T-helper 17 cell (primary cell): ENCODE measurements at regions not wholly inside any gene's neighbourhood (a gene's known extent, or its start where the extent isn't known, plus 50 kb on each side); places are given as distances from the start of the nearest gene placed in this dataset.

Source experiments
- ATAC-seq: fragments of 150-1000 bp; cut with Tn5 transposase; 2 replicates; pipeline ENCODE4 v1.10.0; 2021; ENCODE audit warnings: mild to moderate bottlenecking, moderate library complexity
- DNase-seq, 3 donors: peaks; one replicate each; pipeline versions ENCODE4 v3.0.0 to v3.0.0-alpha.2; 2020 to 2021
- H3K9me3 ChIP-seq: one replicate; pipeline ENCODE4 v1.7.0; 2013; ENCODE audit warnings: low read length, mild to moderate bottlenecking; ENCODE audit not compliant: control insufficient read depth, poor library complexity, severe bottlenecking
- H3K27ac Mint-ChIP-seq: one replicate; pipeline ENCODE4 v1.8.0; 2022; ENCODE audit warnings: mild to moderate bottlenecking, moderate library complexity, mixed read lengths
- H3K27me3 Mint-ChIP-seq: one replicate; pipeline ENCODE4 v1.8.0; 2022; ENCODE audit warnings: mixed read lengths
- H3K36me3 Mint-ChIP-seq: one replicate; pipeline ENCODE4 v1.8.0; 2022; ENCODE audit warnings: low read depth, mixed read lengths
- H3K4me1 Mint-ChIP-seq: one replicate; pipeline ENCODE4 v1.8.0; 2022; ENCODE audit warnings: mild to moderate bottlenecking, mixed read lengths
- H3K4me3 Mint-ChIP-seq: one replicate; pipeline ENCODE4 v1.8.0; 2022; ENCODE audit warnings: mild to moderate bottlenecking, moderate library complexity, mixed read lengths

DNA sequence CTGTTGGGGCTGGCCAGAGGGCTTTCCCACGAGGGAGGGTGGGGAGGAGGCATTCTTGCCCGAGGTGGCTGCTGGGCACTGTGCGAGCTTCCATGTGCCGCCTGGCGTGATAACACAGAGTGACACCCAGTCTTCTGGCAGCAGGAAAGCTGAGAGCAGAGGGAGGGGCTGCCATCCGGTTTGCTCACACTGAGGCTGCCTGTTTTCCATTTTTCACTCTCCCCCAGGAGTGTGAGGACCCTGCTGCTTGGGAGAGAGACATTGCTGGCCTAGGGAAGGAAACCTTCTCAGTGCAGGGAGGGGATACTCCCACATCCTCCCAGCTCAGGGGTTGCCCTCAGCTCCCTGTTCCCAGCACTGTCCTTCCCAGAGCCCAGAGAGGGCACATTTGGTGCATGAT, 73.1 kb downstream of the INHBB start:
- Mint-ChIP-seq H3K36me3 (no peaks in the 10 kb centered on the region), H3K27me3 (peaks cover 37% of the 10 kb centered on the region), H3K27ac (no peak overlapping the region), H3K4me1 (no peaks in the 10 kb centered on the region), H3K4me3 (no peak overlapping the region)
- ATAC-seq (no peak), DNase-seq (no peak)
- no peaks in the 10 kb centered on the region for H3K9me3 ChIP-seq

DNA sequence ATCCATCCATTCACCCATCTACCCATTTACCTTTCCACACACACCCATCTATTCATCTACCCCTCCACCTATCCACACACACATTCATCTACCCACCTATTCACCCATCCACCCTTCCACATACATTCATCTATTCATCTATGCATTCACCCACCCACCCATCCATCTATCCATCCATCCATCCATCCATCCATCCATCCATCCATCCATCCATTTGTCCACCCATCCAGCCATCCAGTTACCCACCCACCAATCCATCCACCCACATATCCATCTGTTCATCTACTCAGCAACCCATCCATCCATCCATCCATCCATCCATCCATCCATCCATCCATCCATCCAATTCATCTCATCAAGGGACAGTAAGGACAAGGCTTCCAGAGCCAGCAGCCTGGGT, 74.0 kb downstream of the INHBB start:
- ATAC-seq (no peak), DNase-seq (no peak)
- Mint-ChIP-seq H3K36me3 (no peaks in the 10 kb centered on the region), H3K27ac (no peak overlapping the region), H3K4me1 (no peaks in the 10 kb centered on the region), H3K4me3 (no peak overlapping the region), H3K27me3 (peaks cover 39% of the 10 kb centered on the region)
- no peaks in the 10 kb centered on the region for H3K9me3 ChIP-seq

DNA sequence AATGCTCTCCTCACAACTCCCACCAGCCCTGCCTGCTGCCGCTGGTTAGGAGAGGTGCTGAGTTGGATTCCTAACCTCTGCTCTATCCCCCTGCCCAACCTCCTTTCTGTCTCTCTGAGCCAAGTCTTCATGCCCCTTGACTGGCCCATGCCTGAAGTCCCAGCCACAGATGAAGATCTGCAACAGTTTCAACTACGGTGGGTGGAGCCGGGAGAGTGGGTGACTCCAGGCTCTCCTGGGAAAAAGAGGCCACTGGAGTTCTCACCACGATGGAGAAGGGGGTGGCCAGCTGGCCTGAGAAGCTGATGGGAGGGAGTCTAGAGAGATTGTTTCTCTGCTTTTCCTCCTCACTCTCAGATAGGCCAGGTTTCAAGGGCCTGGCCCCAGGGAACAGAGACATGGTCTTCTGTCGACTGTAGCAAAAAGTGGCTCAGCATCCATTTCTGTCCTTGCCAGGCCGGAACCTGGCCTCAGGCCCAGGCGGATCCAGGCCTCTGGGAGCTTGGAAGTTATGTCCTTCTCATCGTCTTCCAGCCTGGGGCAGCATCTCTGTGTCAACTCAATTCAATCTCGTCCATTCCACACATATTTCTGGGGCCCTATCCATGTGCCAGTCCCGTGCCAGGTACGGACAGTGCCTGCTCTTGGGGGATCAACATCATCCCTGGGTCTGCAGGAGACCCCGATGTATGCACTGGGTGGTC, 75.3 kb downstream of the INHBB start:
- H3K27ac Mint-ChIP-seq, result no peak overlapping the region
- H3K4me3 Mint-ChIP-seq, result no peak overlapping the region
- H3K4me1 Mint-ChIP-seq, result no peaks in the 10 kb centered on the region
- H3K9me3 ChIP-seq, result no peaks in the 10 kb centered on the region
- no peaks in the 10 kb centered on the region for H3K36me3 Mint-ChIP-seq
- DNase-seq (no peak), ATAC-seq (no peak)
- H3K27me3 Mint-ChIP-seq, result peaks cover 39% of the 10 kb centered on the region

DNA sequence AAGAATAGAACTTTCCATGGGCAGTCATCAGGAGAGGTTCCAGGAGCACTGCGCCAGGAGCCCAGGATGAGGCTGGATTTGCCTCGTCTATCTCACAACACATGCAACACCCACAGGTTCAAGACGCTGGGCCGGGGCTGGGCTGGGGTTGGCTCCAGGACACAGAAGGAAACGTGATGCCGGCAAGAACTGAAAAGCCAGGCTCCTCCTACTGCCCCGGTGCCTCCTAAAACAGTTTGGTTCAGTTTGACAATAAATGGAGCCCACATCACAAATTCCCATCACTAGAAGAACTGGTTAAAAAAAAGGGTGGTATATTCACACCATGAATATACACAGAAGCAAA, 75.9 kb downstream of the INHBB start:
- H3K4me3 Mint-ChIP-seq, result no peak overlapping the region
- ATAC-seq (no peak), DNase-seq (no peak)
- H3K9me3 ChIP-seq, result no peaks in the 10 kb centered on the region
- no peak overlapping the region for H3K27ac Mint-ChIP-seq
- no peaks in the 10 kb centered on the region for H3K4me1 Mint-ChIP-seq
- no peaks in the 10 kb centered on the region for H3K36me3 Mint-ChIP-seq
- peaks cover 45% of the 10 kb centered on the region for H3K27me3 Mint-ChIP-seq

DNA sequence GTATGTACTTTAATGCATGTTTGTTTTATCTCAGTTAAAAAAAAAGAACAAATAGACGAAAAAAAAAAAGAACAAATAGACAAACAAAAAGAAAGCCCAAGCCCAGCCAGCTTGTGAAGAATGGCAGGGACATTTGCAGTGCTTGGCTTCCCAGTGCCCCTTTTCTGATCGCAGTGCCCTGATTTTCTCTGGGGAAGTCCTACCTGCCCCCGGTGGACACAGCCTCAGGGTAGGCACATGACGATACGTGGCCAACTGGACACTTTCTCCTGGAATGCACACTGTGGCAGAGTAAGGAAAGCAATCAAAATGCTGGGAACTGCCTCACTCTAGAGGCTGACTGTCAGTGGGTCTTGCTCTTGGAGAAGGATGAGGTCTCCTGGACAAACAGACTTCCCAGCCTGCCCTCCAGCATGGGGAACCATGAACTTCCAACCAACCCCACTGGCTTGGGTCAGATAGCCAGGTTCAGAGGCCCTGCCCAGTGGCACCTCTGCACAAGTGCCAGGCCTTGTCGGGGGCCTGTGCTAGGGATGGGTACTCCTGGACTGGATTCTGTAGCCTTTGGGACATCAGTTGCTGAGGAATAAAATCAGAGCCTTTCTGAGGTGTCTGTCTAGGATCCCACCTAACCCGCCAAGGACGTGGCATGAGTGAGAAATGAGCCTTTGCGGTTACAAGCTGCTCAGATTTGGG, 76.7 kb downstream of the INHBB start:
- Mint-ChIP-seq H3K4me3 (no peak overlapping the region), H3K27ac (no peak overlapping the region), H3K4me1 (no peaks in the 10 kb centered on the region), H3K27me3 (peaks cover 50% of the 10 kb centered on the region), H3K36me3 (no peaks in the 10 kb centered on the region)
- ATAC-seq (no peak), DNase-seq (no peak)
- no peaks in the 10 kb centered on the region for H3K9me3 ChIP-seq

DNA sequence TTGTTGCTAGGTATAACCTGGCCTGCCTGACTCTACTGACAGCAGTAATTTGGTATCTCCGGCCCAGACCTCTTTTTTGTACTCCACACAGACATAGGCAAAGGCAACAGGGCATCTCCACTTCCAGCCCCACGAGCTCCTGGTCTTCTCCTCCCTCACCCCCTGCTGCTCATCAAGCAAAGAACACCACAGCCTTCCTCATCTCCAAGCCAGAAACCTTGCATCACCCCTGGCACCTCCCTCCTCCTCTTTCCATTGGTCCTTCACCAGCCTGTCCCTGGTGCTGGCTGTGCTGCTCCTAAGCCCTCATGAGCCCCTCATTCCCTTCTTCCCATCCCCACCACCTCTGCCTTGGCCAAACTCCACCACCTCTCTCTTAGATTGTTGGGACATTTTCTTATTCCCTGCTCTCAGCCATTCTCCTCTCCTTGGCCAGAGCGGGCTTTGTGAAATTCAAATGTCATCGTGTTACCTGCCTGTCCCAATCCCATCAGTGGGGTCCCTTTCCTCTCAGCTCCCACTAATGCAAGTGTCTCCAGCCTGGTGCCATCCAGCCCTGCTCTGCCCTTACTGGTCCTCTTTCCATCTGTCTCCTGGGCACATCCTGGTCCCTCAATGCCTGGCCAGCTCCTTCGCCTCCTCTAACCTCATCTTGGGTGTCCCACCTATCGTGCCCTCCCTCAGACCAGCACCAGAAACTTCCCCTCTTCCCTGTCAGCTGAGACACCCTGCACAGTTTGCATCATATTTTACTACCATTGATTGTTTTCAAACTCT, 77.4 kb downstream of the INHBB start:
- Mint-ChIP-seq H3K36me3 (no peaks in the 10 kb centered on the region), H3K27ac (no peak overlapping the region), H3K4me3 (no peak overlapping the region), H3K4me1 (no peaks in the 10 kb centered on the region), H3K27me3 (peaks cover 52% of the 10 kb centered on the region)
- no peak for ATAC-seq
- DNase-seq, result no peak
- no peaks in the 10 kb centered on the region for H3K9me3 ChIP-seq

DNA sequence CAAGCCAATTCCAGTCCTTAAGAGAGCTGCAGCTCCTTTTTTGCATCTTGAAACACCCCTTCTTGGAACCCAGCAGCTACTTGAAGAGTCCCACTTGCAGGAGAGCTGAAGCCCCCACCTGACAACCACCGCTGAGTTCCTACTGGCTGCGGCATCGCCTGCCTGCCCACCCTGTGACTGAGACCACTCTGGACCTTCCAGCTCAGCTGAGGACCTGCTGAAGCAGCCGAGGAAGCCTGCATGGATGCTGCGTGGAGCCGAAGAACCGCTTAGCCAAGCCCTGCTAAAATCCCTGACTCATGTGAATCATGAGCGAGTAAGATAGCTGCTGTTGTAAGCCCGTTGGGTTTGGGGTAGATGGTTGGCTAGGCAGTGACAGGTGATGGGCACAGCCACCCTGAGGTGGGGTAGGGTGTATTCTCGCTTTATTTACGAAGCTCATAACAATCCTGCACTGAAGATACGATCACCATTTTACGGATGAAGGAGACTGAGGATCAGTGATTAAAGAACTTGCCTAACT, 78.4 kb downstream of the INHBB start:
- H3K36me3 Mint-ChIP-seq, result no peaks in the 10 kb centered on the region
- no peak for DNase-seq

DNA sequence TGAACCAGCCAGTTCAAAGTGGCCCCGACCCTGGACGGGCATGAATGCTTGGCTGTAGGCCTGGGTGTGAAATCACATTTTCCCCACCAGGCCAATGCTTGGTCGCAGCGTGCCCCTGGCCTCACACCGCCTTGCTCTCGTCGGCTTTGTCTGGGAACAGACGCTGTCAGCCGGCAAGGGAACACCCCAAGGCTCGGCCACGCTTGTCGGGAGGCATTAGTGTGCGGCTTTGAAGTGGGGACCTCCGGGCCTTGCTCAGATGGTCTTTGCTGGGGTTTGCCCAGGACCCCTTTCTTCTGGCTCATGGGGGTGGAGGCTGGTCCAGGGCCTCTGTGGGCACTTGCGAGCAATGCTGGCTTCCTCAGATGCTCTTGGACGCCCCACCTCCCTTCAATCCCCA, 79.1 kb downstream of the INHBB start:
- Mint-ChIP-seq H3K27me3 (peaks cover 59% of the 10 kb centered on the region), H3K4me3 (no peak overlapping the region), H3K36me3 (no peaks in the 10 kb centered on the region), H3K4me1 (peaks cover 2% of the 10 kb centered on the region), H3K27ac (no peak overlapping the region)
- H3K9me3 ChIP-seq, result no peaks in the 10 kb centered on the region
- ATAC-seq (no peak), DNase-seq (no peak)

More for the DNA sequence above, 78.4 kb downstream of the INHBB start:
- ATAC-seq, result no peak
- H3K4me3 Mint-ChIP-seq, result no peak overlapping the region
- H3K9me3 ChIP-seq, result no peaks in the 10 kb centered on the region
- H3K4me1 Mint-ChIP-seq, result no peaks in the 10 kb centered on the region
- peaks cover 52% of the 10 kb centered on the region for H3K27me3 Mint-ChIP-seq
- no peak overlapping the region for H3K27ac Mint-ChIP-seq

DNA sequence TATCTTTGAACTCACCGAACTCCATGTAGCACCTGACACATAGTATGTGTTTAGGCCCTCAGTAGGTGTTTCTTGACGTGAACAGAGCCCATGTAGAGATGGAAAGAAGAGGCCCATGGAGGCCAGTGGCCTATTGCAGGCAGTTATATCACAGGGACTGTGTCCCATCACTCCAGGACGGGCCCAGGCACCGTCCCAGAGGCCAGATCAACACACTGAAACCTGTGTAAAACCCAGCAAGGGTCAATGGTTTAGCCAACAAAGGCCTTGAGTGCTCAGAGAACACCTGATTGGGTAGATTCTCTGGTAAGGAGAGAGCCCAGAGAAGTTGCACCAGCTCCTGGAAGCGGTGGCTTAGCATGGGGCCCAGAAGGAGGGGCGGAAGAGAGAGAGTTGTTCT, 82.8 kb downstream of the INHBB start:
- H3K27me3 Mint-ChIP-seq, result peaks cover 55% of the 10 kb centered on the region
- H3K4me3 Mint-ChIP-seq, result no peak overlapping the region
- no peaks in the 10 kb centered on the region for H3K36me3 Mint-ChIP-seq
- H3K4me1 Mint-ChIP-seq, result peaks cover 4% of the 10 kb centered on the region
- H3K9me3 ChIP-seq, result no peaks in the 10 kb centered on the region
- no peak for DNase-seq
- ATAC-seq, result no peak
- H3K27ac Mint-ChIP-seq, result no peak overlapping the region

DNA sequence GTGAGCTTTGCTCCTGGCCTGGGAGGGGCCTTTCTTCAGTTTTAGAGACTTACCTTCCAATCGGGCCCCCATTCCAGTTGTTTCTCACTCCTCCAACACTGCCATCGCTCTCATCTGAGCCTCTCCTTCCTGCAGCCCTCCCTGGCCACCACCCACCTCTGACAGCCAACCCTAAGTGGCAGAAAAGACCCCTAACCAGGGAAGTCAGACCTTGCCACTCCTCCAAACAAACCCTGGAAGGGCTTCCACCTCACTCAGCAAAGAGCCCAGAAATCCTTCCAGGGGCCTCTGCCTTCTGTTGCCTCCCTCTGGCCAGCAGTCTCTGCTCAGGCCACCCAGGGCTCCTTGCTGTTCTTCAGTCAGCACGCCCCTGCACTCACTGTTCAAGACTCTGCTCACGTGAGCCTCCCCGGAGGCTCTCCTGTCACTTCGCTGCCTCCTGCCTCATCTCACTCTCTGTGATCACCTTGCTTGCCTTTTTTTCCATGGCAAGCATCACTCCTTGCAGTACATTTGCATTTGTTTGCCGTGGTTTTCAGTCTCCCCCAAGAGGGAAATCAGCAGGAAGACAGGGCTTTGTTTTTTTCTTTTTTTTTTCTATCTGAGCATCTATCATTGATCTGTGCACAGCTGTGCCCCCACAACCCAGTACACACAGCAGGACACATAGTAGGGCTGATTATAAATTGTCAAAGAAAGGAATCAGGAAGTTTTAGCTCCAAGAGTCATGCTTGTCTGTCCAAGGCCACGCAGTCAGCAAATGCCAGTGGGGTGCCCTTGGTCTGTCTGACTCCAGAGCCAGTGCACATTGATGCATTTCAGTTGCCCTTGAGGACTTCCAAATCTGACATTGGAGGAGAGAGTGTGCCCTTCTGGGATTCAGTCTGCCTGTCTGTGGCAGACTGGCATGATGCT, 83.9 kb downstream of the INHBB start:
- no peak overlapping the region for H3K4me3 Mint-ChIP-seq
- no peak overlapping the region for H3K27ac Mint-ChIP-seq
- H3K36me3 Mint-ChIP-seq, result no peaks in the 10 kb centered on the region
- H3K9me3 ChIP-seq, result no peaks in the 10 kb centered on the region
- ATAC-seq, result no peak
- H3K27me3 Mint-ChIP-seq, result peaks cover 49% of the 10 kb centered on the region
- peaks cover 4% of the 10 kb centered on the region for H3K4me1 Mint-ChIP-seq
- DNase-seq, result no peak

DNA sequence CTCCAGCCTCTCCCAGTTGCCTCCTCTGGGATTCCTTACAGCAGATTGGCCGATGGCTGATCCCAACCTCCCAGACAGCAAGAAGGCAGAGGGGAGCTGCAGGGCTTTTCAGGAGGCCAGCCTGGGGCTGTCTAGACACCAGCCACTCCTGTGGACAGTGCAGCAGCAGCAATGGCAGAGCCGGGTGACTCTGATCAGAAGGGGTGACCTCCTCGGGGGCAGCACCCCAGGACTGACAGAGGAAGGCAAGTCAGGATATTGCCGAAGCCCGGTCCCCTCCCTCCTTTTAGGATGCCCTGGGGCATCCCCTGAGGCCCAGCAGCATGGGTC, 84.5 kb downstream of the INHBB start:
- Mint-ChIP-seq H3K4me1 (peaks cover 4% of the 10 kb centered on the region), H3K27ac (no peak overlapping the region), H3K27me3 (peaks cover 49% of the 10 kb centered on the region), H3K36me3 (no peaks in the 10 kb centered on the region), H3K4me3 (no peak overlapping the region)
- DNase-seq, result no peak
- ATAC-seq, result no peak
- no peaks in the 10 kb centered on the region for H3K9me3 ChIP-seq

DNA sequence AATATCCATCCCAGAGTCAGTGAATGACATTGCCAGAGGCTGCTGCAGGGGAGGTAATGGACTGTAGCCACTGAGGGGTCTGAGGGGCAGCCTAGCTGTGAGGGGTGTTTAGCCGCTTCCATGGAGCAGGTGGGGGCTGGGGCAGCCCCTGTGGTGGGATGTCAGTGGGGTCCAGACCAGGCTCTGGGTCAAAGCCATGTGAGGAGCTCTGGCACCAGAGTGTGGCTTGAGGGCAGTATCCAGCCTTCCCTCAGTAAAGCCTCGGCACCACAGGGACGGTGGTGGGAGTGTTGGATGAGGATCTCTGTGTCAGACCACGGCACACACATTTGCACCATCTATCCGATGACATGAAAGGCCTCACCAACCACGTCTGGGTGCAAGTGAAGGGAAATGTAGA, 85.0 kb downstream of the INHBB start:
- ATAC-seq, result no peak
- Mint-ChIP-seq H3K4me3 (no peak overlapping the region), H3K4me1 (peaks cover 4% of the 10 kb centered on the region), H3K27me3 (peaks cover 49% of the 10 kb centered on the region), H3K27ac (no peak overlapping the region), H3K36me3 (no peaks in the 10 kb centered on the region)
- DNase-seq, result no peak
- H3K9me3 ChIP-seq, result no peaks in the 10 kb centered on the region
